ENCODE measurements at regions not wholly inside any gene's neighbourhood (a gene's known extent, or its start where the extent isn't known, plus 50 kb on each side); places are given as distances from the start of the nearest gene placed in this dataset.

DNA sequence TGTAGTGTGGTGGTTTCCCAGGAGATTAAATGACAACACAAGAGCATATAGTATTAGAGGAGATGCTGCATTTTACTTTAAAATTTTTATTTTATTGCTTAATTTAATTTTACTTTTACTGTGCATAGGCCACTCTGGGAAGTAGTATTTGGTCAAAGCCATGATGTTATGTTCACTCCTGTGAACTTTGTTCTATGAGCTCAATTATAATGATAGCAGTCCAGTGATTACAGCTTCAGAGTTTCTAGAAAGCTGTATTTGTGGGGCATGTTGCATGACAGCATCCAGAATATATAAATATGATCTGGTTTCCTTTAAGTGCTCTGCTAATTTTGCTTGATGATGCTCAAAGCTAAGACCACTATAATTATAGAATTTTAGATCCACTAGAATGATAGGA is 338.6 kb downstream of the NSUN3 start:
- TF ChIP-seq, protein P1, sequence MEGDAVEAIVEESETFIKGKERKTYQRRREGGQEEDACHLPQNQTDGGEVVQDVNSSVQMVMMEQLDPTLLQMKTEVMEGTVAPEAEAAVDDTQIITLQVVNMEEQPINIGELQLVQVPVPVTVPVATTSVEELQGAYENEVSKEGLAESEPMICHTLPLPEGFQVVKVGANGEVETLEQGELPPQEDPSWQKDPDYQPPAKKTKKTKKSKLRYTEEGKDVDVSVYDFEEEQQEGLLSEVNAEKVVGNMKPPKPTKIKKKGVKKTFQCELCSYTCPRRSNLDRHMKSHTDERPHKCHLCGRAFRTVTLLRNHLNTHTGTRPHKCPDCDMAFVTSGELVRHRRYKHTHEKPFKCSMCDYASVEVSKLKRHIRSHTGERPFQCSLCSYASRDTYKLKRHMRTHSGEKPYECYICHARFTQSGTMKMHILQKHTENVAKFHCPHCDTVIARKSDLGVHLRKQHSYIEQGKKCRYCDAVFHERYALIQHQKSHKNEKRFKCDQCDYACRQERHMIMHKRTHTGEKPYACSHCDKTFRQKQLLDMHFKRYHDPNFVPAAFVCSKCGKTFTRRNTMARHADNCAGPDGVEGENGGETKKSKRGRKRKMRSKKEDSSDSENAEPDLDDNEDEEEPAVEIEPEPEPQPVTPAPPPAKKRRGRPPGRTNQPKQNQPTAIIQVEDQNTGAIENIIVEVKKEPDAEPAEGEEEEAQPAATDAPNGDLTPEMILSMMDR (IDR thresholded peaks at IDR 0.05): no peak
- no peak for TF ChIP-seq EZH2 (IDR thresholded peaks at IDR 0.05)

All from neural progenitor cell (in vitro differentiated cells).